Neural crest cell (in vitro differentiated cells): ENCODE measurements at regions not wholly inside any gene's neighbourhood (a gene's known extent, or its start where the extent isn't known, plus 50 kb on each side); places are given as distances from the start of the nearest gene placed in this dataset.
"Not testable (repeated sequence)": the region's sequence is repeated elsewhere in the genome, so short reads cannot be mapped to it uniquely, and the experiment has no call there.

ENCODE experiments used
- DNase-seq: peaks from one replicate; pipeline ENCODE4 v3.0.0; 2021; ENCODE audit warnings: low read depth, mixed read lengths, low spot score
- H3K27ac Mint-ChIP-seq: one replicate; pipeline ENCODE4 v1.8.0; 2021; ENCODE audit warnings: mild to moderate bottlenecking, mixed read lengths; ENCODE audit not compliant: unreplicated experiment
- H3K27me3 Mint-ChIP-seq: 2 replicates; pipeline ENCODE4 v1.8.0; 2021; ENCODE audit warnings: low read depth, mild to moderate bottlenecking, mixed read lengths
- H3K36me3 Mint-ChIP-seq: 2 replicates; pipeline ENCODE4 v1.8.0; 2021; ENCODE audit warnings: low read depth, mild to moderate bottlenecking, mixed read lengths
- H3K4me1 Mint-ChIP-seq: 2 replicates; pipeline ENCODE4 v1.8.0; 2021; ENCODE audit warnings: mixed read lengths
- H3K4me3 Mint-ChIP-seq: one replicate; pipeline ENCODE4 v1.8.0; 2021; ENCODE audit warnings: mild to moderate bottlenecking, mixed read lengths
- H3K9me3 Mint-ChIP-seq: 2 replicates; pipeline ENCODE4 v1.8.0; 2021; ENCODE audit warnings: mixed read lengths
- CTCF ChIP-seq: fragments of 200-600 bp; sonication (generic); conservative IDR thresholded peaks from 2 replicates; pipeline ENCODE4 v1.5.0; 2021; ENCODE audit warnings: antibody characterized with exemption, mild to moderate bottlenecking

GRCh38 chr7:142483659-142484317, 225.9 kb upstream of the PRSS58 start:
- H3K27ac Mint-ChIP-seq = no peak overlapping the region
- no peaks in the 10 kb centered on the region for H3K4me1 Mint-ChIP-seq
- DNase-seq = no peak
- peak; percentile 37 for TF ChIP-seq CTCF
- H3K36me3 Mint-ChIP-seq = no peaks in the 10 kb centered on the region
- no peaks in the 10 kb centered on the region for H3K9me3 Mint-ChIP-seq
- no peak overlapping the region for H3K4me3 Mint-ChIP-seq
- peaks cover 3% of the 10 kb centered on the region for H3K27me3 Mint-ChIP-seq

- no peaks in the 10 kb centered on the region for H3K36me3 Mint-ChIP-seq
These were observed 225.2 kb upstream of the PRSS58 start for GRCh38 chr7:142482891-142483658.

GRCh38 chr7:142481548-142481947, 223.7 kb upstream of the PRSS58 start:
- Mint-ChIP-seq H3K27me3 (peaks cover 2% of the 10 kb centered on the region), H3K4me3 (no peak overlapping the region), H3K36me3 (no peaks in the 10 kb centered on the region), H3K9me3 (peaks cover 5% of the 10 kb centered on the region), H3K4me1 (no peaks in the 10 kb centered on the region), H3K27ac (no peak overlapping the region)
- DNase-seq = no peak
- peak; percentile 20 for TF ChIP-seq CTCF

More at GRCh38 chr7:142482891-142483658, 225.2 kb upstream of the PRSS58 start:
- peak; percentile 76 for TF ChIP-seq CTCF
- DNase-seq = peak; percentile 30
- no peak overlapping the region for H3K4me3 Mint-ChIP-seq
- H3K27ac Mint-ChIP-seq = no peak overlapping the region
- peaks cover 5% of the 10 kb centered on the region for H3K9me3 Mint-ChIP-seq
- H3K4me1 Mint-ChIP-seq = no peaks in the 10 kb centered on the region
- peaks cover 6% of the 10 kb centered on the region for H3K27me3 Mint-ChIP-seq

GRCh38 chr7:142478479-142479220, 220.8 kb upstream of the PRSS58 start:
- Mint-ChIP-seq H3K27ac (no peak overlapping the region), H3K27me3 (peaks cover 2% of the 10 kb centered on the region), H3K36me3 (no peaks in the 10 kb centered on the region), H3K4me1 (no peaks in the 10 kb centered on the region), H3K9me3 (peaks cover 5% of the 10 kb centered on the region), H3K4me3 (no peak overlapping the region)
- TF ChIP-seq CTCF = peak; percentile 67
- DNase-seq = no peak

GRCh38 chr7:142477801-142478200, 219.9 kb upstream of the PRSS58 start:
- not testable (repeated sequence) for H3K36me3 Mint-ChIP-seq, H3K27me3 Mint-ChIP-seq, H3K27ac Mint-ChIP-seq, DNase-seq, H3K4me1 Mint-ChIP-seq, H3K9me3 Mint-ChIP-seq, H3K4me3 Mint-ChIP-seq
